IPS-20b (cell line): ENCODE measurements at regions not wholly inside any gene's neighbourhood (a gene's known extent, or its start where the extent isn't known, plus 50 kb on each side); places are given as distances from the start of the nearest gene placed in this dataset.
"Not testable (repeated sequence)": the region's sequence is repeated elsewhere in the genome, so short reads cannot be mapped to it uniquely, and the experiment has no call there.

Experiments used
- H3K27ac ChIP-seq: one replicate; pipeline ENCODE4 v1.5.1; 2013; ENCODE audit warnings: low read length
- H3K27me3 ChIP-seq: 2 replicates; pipeline ENCODE4 v1.6.1; 2013; ENCODE audit warnings: mild to moderate bottlenecking, low read length, inconsistent platforms; ENCODE audit not compliant: insufficient read depth
- H3K36me3 ChIP-seq: 2 replicates; pipeline ENCODE4 v1.6.1; 2013; ENCODE audit warnings: low read depth, mild to moderate bottlenecking, inconsistent platforms, low read length, moderate library complexity; ENCODE audit not compliant: insufficient read depth
- H3K4me1 ChIP-seq: 2 replicates; pipeline ENCODE4 v1.6.1; 2013; ENCODE audit warnings: mild to moderate bottlenecking, control low read depth, inconsistent platforms, low read length, moderate library complexity; ENCODE audit not compliant: insufficient read depth
- H3K4me3 ChIP-seq: 2 replicates; pipeline ENCODE4 v1.5.1; 2013; ENCODE audit warnings: mild to moderate bottlenecking, low read length, inconsistent platforms
- H3K9ac ChIP-seq: 2 replicates; pipeline ENCODE4 v1.6.1; 2013; ENCODE audit warnings: low read depth, mild to moderate bottlenecking, inconsistent platforms, low read length, moderate library complexity
- H3K9me3 ChIP-seq: 2 replicates; pipeline ENCODE4 v1.6.1; 2013; ENCODE audit warnings: mild to moderate bottlenecking, low read depth, low read length, inconsistent platforms; ENCODE audit not compliant: insufficient read depth

GRCh38 chr5:87120518-87121303 lies 147.0 kb upstream of the RASA1 start:
- Histone ChIP-seq H3K27me3 (no peaks in the 10 kb centered on the region), H3K4me3 (no peak overlapping the region), H3K9ac (no peak overlapping the region), H3K4me1 (no peaks in the 10 kb centered on the region; the same call in 1 of the 2 replicates), H3K27ac (no peak overlapping the region), H3K9me3 (no peaks in the 10 kb centered on the region), H3K36me3 (no peaks in the 10 kb centered on the region)

- H3K9me3 ChIP-seq = no peaks in the 10 kb centered on the region
- H3K27ac ChIP-seq = no peak overlapping the region
- no peaks in the 10 kb centered on the region for H3K27me3 ChIP-seq
- no peaks in the 10 kb centered on the region for H3K36me3 ChIP-seq
- no peak overlapping the region for H3K9ac ChIP-seq
- H3K4me3 ChIP-seq = no peak overlapping the region
- no peaks in the 10 kb centered on the region; the same call in 1 of the 2 replicates for H3K4me1 ChIP-seq
These were observed 146.2 kb upstream of the RASA1 start for GRCh38 chr5:87121304-87122150.

GRCh38 chr5:87122151-87122977 lies 145.3 kb upstream of the RASA1 start:
- H3K36me3 ChIP-seq = no peaks in the 10 kb centered on the region
- H3K9ac ChIP-seq = no peak overlapping the region
- H3K27me3 ChIP-seq = no peaks in the 10 kb centered on the region
- no peaks in the 10 kb centered on the region for H3K9me3 ChIP-seq
- no peak overlapping the region for H3K27ac ChIP-seq
- H3K4me1 ChIP-seq = no peaks in the 10 kb centered on the region; the same call in 1 of the 2 replicates
- H3K4me3 ChIP-seq = no peak overlapping the region

- H3K9ac ChIP-seq = no peak overlapping the region
- no peaks in the 10 kb centered on the region for H3K9me3 ChIP-seq
- H3K36me3 ChIP-seq = no peaks in the 10 kb centered on the region
- H3K4me3 ChIP-seq = no peak overlapping the region
- H3K27me3 ChIP-seq = no peaks in the 10 kb centered on the region
- no peaks in the 10 kb centered on the region; the same call in 1 of the 2 replicates for H3K4me1 ChIP-seq
- H3K27ac ChIP-seq = no peak overlapping the region
These were observed 141.9 kb upstream of the RASA1 start for GRCh38 chr5:87125766-87126165.

- Histone ChIP-seq H3K9ac (no peak overlapping the region), H3K4me3 (no peak overlapping the region), H3K27ac (no peak overlapping the region), H3K9me3 (no peaks in the 10 kb centered on the region), H3K27me3 (no peaks in the 10 kb centered on the region), H3K36me3 (no peaks in the 10 kb centered on the region), H3K4me1 (no peaks in the 10 kb centered on the region; the same call in 1 of the 2 replicates)
These were observed 140.8 kb upstream of the RASA1 start for GRCh38 chr5:87126869-87127268.

- no peaks in the 10 kb centered on the region for H3K9me3 ChIP-seq
- no peaks in the 10 kb centered on the region for H3K27me3 ChIP-seq
- no peak overlapping the region for H3K27ac ChIP-seq
- no peak overlapping the region for H3K9ac ChIP-seq
- H3K4me3 ChIP-seq = no peak overlapping the region
- H3K4me1 ChIP-seq = no peaks in the 10 kb centered on the region
- H3K36me3 ChIP-seq = no peaks in the 10 kb centered on the region
These were observed 140.3 kb upstream of the RASA1 start for GRCh38 chr5:87127426-87127825.

GRCh38 chr5:87127956-87128687 lies 139.6 kb upstream of the RASA1 start:
- Histone ChIP-seq H3K36me3 (no peaks in the 10 kb centered on the region), H3K9ac (no peak overlapping the region), H3K27me3 (no peaks in the 10 kb centered on the region), H3K4me3 (no peak overlapping the region), H3K9me3 (no peaks in the 10 kb centered on the region), H3K4me1 (no peaks in the 10 kb centered on the region), H3K27ac (no peak overlapping the region)

- H3K9ac ChIP-seq = no peak overlapping the region
- H3K9me3 ChIP-seq = no peaks in the 10 kb centered on the region
- no peak overlapping the region for H3K4me3 ChIP-seq
- no peak overlapping the region for H3K27ac ChIP-seq
- H3K36me3 ChIP-seq = no peaks in the 10 kb centered on the region
- no peaks in the 10 kb centered on the region for H3K27me3 ChIP-seq
- H3K4me1 ChIP-seq = no peaks in the 10 kb centered on the region
These were observed 138.6 kb upstream of the RASA1 start for GRCh38 chr5:87129046-87129445.

- Histone ChIP-seq H3K27ac (no peak overlapping the region), H3K36me3 (no peaks in the 10 kb centered on the region), H3K4me3 (no peak overlapping the region), H3K4me1 (no peaks in the 10 kb centered on the region), H3K9me3 (no peaks in the 10 kb centered on the region), H3K27me3 (no peaks in the 10 kb centered on the region), H3K9ac (no peak overlapping the region)
These were observed 135.0 kb upstream of the RASA1 start for GRCh38 chr5:87132696-87133095.

- not testable (repeated sequence) for H3K27me3 ChIP-seq, H3K9ac ChIP-seq, H3K36me3 ChIP-seq, H3K27ac ChIP-seq, H3K4me3 ChIP-seq, H3K9me3 ChIP-seq, H3K4me1 ChIP-seq
These were observed 133.2 kb upstream of the RASA1 start for GRCh38 chr5:87134513-87134912.

- Histone ChIP-seq H3K4me3 (no peak overlapping the region), H3K36me3 (no peaks in the 10 kb centered on the region), H3K9ac (no peak overlapping the region), H3K27me3 (no peaks in the 10 kb centered on the region), H3K4me1 (no peaks in the 10 kb centered on the region), H3K9me3 (no peaks in the 10 kb centered on the region), H3K27ac (no peak overlapping the region)
These were observed 131.6 kb upstream of the RASA1 start for GRCh38 chr5:87136096-87136495.
